GM21786 (cell line): ENCODE measurements at regions not wholly inside any gene's neighbourhood (a gene's known extent, or its start where the extent isn't known, plus 50 kb on each side); places are given as distances from the start of the nearest gene placed in this dataset.

Experiments used
- ATAC-seq: cut with Tn5 transposase; IDR thresholded peaks from one replicate; pipeline ENCODE4 v1.9.1; 2021; ENCODE audit not compliant: unreplicated experiment

DNA sequence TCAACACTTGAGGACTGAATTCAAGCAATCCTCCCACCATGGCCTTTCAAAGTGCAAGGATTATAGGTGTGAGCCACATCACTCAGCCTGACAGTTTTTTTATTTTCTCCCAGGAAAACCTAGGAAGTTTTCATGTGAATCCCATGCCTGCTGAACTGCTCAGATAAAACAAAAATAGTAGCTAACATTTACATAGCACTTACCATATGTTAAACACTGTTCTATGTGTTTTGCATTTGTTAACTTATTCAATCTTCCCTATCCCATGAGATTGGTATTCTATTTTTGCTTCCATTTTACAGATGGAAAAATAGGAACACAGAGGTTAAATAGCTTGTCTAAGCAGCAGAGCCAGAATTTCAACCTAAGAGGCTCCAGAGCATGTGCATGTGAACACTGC lies 157.4 kb upstream of the KCTD1 start:
- no peak for ATAC-seq

DNA sequence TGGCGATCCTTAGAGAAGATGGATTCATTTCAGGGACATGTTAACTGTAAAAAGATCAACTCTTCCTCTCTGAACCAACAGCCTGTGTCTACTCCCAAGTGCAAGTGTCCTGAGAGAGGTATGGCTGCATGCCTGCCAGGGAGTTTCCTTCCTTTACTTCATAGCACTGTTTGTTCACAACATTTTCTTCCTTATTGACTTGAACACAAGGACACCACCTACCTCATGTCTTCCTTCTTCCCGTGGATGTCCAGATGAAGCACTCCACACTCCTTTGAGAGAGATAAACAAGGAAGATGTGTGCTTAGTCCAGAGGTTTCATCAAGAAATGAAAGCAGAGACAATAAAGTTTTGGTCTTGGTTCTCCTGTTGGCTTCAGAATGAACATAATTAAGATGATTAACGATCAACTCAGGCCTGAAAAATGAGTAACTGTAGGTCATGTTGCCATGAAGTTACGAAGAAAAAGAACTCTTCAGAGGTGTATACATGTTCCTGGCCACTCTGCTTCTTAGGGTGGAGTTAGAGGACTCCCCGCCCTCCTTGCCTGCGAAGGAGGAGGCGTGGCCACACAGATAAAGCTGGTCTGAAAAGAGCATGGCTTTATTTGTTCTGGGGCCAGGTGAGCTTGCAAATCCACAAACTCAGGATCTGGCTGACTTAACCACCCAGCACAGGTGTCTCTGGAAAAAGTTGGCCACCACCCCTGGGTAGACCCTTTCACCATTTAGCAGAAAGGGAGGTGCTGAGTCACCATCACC lies 155.0 kb upstream of the KCTD1 start:
- no peak for ATAC-seq

DNA sequence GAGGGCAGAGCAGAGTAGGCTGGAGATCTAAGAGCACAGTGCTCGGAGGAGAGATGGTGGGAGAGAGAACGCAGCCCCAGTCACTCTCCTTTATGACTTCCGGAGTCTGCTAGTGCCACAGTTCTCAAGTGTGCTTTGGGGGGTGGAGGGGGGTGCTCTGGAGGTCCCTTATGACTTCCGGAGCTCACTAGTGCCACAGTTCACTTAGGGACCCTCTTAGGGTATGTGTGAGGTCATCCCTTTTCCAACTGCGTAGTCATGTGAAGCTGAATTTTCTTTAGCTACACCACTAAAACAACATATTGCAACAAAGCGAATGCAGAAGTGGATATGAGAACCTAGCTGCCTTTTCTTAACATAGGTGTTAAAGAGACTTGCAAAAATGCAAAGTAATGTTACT lies 153.7 kb upstream of the KCTD1 start:
- no peak for ATAC-seq

DNA sequence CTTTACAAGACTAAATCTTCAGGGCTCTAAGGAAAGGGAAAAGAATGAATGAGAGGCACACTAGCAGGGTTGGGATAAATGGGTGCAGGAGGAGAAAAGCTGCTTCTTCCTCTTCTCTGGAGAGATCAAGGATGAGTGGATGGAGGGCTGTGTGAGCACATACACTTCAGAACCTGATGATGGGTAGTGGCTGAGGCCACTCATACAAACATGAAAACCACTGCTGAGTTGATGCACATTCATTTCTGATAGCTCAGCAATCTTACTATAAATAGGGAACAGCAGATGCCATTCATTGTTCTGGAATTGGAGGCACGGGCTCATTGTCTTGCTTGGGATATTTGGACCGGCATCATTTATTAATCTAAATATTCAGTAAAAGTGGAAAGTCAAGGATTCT lies 152.4 kb upstream of the KCTD1 start:
- ATAC-seq, result no peak

DNA sequence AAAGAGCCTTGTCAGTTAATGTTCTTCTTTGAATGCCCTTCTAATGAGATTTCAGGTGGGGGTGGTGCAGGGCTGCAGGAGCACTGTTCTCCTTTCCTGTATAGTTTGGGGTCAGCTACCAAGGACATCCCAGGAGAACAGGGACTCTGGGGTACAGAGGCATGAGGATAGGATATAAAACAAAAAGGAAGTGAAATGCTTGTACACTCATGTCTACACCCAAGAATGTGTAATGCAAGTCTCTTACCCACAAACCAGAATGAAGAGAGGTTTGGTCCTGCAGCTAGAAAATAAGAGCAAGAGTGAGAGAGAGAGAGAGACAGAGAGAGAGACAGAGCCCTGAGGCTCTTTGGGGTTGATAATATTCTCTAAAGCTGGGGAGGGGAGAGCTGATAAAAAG lies 151.8 kb upstream of the KCTD1 start:
- no peak for ATAC-seq

DNA sequence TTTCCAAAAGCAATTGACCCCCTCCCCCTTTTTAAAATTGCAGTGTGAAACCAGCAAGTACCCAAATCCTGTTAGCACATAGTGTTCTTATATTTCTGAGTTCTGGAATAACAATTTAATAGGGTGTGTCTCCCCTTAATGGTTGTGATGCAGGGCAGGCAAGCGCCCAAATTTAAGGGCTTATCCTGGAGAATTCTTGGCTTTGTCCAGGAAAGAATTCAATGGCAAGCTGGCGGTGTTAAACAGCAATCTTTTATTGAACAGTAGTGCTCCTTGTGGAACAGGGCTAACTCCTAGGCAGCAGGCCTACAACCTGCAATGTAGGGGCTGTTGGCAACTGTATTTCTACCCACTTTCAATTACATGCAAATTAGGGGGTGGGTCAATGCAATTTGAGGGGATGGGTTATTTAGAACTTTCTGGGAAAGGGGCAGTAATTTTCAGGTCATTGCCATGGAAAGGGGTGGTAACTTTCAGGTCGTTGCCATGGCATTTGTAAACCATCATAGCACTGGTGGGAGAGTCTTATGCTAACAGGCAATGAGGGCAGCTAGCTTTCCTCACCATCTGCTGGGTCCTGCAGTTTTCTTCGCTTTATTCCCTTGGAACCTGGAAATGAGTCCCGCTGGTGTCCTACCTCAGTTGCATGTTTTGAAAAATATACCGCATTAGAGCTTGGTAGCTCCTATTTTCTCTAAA lies 149.0 kb upstream of the KCTD1 start:
- no peak for ATAC-seq

DNA sequence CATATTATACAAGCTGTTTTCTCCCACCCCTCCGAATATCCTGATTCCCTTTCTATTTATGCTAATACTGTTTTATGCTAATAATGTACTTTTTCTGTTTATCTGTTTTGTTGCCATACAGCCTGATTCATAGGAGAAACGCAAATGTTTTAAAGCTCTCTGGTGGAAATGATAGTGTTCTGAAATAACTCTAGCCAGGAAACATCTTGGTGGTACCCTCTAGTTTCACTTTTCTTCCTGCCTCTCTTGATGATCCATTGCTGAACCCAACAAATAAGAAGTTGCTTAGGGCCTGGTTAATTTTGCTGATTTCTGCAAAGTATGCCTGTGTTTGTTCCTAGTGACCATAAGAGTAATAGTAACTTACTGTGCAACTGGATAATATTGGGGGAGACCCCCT lies 148.4 kb upstream of the KCTD1 start:
- no peak for ATAC-seq

DNA sequence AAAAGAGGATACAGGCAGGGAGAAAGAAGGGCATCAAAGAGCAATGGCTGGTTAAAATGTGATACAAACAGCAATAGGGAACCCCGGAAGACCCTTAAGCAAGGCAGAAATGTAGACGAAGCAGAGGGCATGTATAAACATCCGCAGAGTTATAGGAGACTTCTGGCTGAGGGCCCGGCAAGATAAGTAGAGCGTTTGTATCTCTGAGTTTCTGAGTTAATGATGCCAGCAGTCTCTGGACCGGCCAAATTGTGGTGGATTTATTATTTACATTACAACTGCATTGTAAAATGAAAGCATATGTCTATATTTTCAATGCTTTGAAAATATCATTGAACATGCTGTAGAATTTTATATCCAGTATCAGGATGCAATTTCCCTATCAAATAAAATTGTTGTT lies 148.0 kb upstream of the KCTD1 start:
- no peak for ATAC-seq

DNA sequence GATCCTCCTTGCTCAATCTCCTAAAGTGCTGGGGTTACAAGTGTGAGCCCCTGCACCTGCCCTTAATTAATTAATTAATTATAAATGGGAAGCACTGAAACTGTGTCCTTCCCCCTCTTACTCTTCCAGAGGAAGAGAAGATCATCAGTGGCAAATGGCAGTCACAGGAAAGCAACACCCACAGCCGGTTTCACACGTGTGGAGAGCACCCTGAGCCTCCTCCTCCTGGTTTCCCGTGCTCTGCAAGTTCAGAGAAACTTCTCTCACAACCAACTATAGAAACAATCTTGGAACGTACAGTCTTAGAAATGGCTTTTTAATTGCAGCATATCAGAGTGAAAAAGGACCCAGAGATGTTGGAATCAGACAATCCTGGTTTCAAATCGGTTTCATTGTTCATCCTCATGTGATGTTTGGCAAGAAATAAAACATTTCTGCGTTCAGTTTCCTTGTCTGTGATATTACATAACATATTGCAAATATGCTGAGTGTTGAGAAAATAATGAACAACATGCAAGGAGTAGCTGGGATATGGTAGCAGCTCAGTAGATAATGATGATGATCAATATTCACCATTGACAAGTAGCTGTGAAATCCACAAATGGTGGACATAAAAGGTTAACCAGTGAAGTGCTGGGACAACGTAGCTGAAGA lies 141.0 kb upstream of the KCTD1 start:
- ATAC-seq, result no peak

DNA sequence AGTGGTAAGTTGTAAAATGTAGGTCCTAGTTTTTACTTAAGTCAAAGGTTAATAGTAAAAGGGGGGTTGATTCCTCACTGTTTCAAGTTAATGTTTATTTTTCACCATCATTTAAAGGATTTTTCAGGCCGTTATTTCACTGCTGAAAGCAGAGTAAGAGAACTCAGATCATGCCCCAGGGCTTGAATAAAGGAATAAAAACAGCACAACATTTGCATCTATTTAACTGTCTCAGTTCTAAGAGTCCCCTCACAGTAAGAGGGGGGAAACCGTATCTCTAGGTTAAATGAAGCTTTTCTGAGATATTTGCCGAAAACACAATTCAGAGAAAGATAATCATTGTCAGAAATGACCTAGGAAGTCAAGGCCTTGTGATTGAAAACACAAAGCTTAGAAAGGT lies 138.2 kb upstream of the KCTD1 start:
- no peak for ATAC-seq

DNA sequence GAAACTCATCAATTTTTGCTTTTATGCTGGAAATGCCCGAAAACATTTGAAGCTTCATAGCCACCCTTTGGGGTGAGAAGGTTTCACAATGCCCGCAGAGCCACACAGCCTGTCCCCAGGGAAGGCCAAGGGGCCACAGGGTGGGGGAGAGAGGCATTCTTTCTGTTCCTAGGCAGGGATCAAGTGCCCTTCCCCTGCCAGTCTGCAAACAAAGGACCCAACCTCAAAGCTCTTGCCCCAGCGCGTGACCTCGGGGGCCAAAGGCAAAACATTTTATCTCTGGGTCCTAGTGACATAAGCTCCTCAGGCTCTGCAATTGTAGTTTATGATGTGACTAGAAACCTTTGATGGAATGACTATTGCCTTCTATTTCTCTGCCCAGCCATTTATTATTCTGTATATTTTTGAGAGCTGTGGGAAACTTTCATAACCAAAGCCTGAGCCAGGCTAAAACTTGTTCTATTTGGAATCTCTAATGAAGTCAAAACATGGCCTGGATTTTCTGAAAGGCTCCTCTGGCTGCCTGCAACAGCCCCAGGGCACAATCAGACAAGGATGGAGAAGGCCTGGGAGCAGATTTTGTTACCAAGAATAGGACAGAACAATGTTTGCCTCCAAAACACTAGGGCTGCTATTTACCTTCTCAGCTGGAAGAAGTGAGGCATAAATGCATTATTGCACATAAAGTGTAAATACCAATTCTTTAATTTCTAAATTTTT lies 137.2 kb upstream of the KCTD1 start:
- ATAC-seq, result no peak

DNA sequence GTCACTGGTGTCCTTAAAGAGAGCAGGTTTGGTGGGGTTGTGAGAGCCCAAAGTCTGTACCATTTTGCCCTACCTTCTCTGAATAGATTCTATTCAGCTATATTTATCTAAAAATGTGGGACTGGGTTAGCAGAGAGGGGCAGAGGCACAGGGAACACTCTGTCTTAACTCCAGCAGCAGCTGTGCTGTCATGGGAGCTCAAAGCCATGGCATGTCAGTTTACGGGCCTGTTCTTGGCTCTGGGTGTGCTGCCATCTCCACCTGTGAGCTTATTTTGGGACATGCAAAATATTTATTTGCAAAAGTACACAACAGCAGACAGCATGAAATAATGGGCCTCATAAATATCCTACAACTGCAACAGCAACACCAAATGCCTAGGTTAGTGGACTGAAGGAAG lies 129.6 kb upstream of the KCTD1 start:
- ATAC-seq, result no peak

DNA sequence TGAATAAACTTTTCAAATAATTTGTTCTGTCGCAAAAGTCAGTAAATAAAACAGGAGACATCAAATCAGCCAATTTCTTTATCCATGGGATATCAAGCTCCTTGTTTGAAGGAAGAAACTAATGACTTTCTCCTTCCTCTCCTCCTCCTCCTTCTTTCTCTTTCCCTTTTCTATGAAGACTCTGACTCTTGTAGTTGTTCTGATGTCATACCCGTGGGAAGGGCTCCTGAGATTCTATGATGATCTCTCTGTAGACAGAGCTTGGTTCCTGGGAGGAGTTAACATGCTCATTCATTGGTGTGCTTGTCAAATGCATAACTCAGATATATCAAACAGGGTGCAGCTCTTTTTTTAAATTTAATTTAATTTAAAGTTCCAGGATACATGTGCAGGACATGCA lies 118.7 kb upstream of the KCTD1 start:
- no peak for ATAC-seq

DNA sequence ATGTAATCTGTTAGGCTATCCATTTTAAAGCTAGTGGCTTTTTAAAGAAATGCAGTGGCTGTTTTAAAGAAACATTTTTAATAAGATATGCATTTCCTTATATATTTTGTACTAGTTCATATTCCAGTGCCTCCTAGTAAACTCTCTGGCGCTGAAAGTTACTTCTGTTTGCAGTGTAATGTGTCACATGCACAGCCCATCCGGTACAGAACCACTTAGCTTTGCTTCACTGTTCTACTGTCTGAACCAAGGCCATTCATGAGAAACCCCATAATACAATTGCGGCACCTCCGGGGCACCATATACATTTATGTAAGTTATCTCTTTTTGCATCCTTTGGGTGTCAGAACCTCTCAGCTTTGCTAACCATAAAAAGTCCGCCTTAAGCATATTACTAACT lies 114.6 kb upstream of the KCTD1 start:
- ATAC-seq, result no peak

DNA sequence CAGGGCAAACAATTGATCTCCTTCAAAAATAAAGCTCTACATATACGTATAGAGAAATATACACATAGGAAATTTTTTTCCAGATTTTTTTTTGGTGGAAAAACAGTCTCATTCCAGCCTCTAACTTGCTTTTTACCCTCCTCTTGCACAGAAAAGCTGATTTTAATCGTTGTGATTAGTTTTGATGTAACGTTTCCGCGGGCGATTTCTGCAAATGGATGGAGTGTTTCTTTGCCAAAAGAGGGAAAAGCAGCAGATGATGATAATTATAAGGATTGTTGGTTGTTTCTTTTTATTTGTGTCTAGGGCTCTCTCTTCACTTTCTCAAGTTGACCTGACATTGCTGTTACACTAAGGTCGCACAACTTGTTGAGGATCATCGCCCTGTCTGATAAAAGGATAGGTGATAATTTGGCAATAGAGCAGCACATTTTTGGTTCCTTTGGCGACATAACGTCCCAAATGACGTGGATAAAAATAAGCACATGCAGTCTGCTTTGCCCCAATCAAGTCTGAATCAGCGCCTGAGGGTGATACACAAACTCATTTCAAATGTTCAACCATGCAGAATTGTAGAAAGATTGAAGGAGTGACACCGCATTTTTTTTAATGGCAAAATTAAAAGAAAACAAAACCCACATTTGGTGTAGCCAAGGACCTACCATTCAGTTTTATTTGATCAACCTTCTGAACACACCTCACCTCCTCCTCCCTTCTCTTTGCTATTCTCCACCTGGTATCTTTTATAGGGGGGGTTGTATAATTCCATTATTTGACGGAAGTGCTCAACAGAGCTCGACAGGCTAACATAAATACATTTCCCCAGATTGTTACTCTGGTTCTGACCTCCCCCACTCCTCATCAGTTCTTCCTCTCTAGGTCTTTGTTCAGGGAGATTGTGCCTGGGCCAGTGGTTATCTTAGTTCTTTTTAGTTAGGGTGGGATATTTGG lies 109.6 kb upstream of the KCTD1 start:
- ATAC-seq, result no peak

DNA sequence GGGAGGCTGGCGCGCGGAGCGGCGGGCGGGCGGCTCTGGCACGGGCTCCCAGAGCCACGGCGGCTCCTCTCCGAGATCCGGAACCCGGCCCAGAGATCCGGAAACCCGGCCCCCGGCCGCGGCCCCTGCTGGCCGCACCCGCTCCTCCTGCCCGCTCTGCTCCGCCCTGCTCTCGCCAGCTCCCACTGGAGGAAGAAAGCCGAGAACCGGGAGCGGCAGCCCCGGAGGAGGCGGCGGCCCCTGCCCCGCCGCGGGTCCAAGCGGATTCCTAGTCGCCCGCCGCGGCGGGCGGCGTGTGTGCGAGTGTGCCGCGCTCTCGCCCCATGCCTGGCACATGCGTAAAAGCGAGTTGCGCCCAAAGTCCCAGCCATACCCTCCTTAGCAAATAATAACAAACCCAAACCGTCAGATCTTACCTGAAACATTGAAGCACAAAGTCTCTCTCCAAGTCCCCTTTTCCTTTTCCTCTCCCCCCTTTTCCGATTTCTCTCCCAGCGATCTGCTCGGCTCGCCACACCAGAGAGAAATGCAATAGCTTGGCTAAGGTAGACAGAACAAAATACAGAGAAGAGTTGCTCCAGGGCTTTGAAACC lies 108.7 kb upstream of the KCTD1 start:
- ATAC-seq, result peak; percentile 48

DNA sequence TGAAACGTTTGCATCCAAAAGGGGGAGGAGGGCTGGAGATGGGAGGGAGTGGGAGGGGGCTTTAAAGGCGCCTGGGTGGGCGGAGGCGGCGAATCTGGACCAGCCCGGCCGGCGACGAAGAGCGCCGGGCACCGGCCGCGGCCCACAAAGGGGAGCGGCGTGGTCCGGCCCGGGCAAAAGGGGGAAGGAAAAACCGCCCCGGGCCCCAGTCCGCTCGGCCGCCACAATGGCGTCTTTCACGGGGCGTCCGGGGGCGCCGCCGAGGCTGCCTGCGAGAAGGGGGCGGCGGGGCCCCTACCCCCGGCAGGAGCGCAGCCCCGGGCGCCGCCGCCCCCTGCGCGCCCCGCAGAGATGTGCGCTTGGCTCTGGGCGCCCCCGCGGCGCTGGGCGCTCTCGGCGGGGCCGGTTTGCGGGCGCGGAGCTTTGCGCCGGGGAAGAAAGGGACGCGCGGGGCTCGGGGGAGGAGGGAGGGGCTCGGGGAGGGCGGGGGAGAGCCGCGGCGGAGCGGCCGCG lies 108.1 kb upstream of the KCTD1 start:
- ATAC-seq, result peak; percentile 12

DNA sequence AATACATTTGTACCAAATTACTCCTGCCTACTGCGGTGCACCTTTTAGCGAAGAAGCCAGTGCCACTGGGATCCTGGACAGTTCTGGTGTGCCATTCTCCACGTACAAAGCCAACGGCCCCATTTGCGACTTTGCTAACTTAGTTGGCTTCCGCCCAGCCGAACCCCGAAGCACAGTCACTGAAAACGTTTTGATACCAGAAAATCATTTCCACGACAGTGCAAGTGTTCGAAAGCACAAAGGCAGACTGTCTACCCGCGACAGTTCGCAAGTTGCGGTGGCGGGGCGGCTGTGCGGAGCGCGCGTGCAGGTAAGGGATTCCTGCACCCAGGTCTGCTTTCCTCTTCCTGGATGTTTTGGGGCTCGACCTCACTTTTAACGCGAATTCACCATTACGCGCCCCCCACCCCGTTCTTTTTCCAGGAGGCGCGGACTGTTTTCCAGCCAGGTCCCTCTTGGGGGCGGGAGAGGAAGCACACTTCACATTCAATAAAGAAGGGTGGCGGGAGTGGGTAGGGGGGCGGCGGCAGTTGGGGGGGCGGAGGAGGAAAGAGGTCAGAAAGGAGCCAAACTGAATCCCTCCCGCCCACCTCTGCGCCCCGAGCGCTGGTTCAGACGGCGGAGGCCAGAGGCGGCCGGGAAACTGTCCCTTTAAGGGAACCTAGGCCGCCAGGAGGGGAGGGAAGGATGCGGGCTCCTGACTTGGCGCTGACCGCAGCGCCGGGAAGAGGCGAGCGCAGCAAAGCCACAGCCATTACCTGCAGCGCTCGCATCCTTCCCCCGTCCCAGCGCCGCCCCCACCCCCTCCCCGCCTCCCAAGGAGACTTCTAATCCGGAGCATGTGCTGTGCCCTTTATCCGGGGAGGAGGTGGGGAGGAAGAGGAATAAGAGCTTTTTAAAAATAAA lies 107.4 kb upstream of the KCTD1 start:
- no peak for ATAC-seq
